ENCODE measurements at regions not wholly inside any gene's neighbourhood (a gene's known extent, or its start where the extent isn't known, plus 50 kb on each side); places are given as distances from the start of the nearest gene placed in this dataset.
A peak's percentile ranks its signal among the peaks of the same experiment; 100 is the strongest.
"Not testable (repeated sequence)": the region's sequence is repeated elsewhere in the genome, so short reads cannot be mapped to it uniquely, and the experiment has no call there.

GRCh38 chr10:28391283-28391682 is 88.4 kb upstream of the MPP7 start:
- no peak for DNase-seq (ENCODE audit: low read depth)

- peak; percentile 39 for DNase-seq (ENCODE audit: low read depth)
These were observed 91.2 kb upstream of the MPP7 start for GRCh38 chr10:28393956-28394568.

GRCh38 chr10:28396331-28396730 is 93.5 kb upstream of the MPP7 start:
- no peak for DNase-seq (ENCODE audit: low read depth)

GRCh38 chr10:28397229-28397628 is 94.4 kb upstream of the MPP7 start:
- no peak for DNase-seq (ENCODE audit: low read depth)

- DNase-seq (ENCODE audit: low read depth) = no peak
These were observed 97.3 kb upstream of the MPP7 start for GRCh38 chr10:28400176-28400575.

- DNase-seq (ENCODE audit: low read depth) = no peak
These were observed 97.8 kb upstream of the MPP7 start for GRCh38 chr10:28400681-28401080.

- DNase-seq (ENCODE audit: low read depth) = not testable (repeated sequence)
These were observed 99.8 kb upstream of the MPP7 start for GRCh38 chr10:28402611-28403073.

DNA sequence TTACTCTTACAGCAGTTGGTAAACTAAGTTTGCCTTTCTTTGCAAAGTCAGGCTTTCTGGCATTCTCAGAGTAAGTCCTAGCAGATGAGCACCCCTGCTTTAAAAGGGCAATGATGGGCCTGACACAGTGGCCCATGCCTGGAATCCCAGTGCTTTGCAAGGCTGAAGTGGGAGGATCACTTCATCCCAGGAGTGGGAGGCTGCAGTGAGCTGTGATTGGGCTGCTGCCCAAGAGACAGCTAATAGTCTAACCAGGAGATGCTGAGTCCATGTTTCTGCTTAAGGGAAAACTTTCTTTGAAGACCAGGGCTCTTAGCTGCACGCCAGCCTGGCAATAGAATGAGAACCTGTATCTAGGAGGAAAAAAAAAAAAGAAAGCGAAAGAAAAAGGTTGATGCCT is 100.2 kb upstream of the MPP7 start:
- DNase-seq (ENCODE audit: low read depth) = no peak

DNA sequence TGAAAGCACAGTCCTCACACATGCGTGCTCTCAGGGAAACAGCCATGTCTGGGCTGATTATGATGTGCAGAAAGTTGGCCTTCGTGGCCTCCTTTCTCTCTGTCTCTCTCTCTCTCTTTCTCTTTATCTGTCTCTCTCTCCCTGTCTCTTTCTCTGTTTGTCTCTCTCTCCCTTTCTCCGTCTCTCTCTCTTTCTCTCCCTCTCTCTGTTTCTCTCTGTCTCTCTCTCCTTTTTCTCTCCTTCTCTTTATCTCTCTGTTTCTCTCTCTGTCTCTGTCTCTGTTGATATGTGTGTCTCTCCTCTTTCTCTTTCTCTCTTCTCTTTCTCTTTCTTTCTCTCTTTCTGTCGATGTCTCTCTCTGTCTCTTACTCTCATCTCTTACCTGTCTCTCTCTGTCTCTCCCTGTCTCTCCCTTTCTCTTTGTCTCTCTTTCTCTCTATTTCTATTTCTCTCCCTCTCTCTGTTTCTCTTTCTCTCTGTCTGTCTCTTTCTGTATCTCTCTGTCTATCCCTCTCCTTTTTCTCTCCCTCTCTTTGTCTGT is 105.4 kb upstream of the MPP7 start:
- no peak for DNase-seq (ENCODE audit: low read depth)

DNA sequence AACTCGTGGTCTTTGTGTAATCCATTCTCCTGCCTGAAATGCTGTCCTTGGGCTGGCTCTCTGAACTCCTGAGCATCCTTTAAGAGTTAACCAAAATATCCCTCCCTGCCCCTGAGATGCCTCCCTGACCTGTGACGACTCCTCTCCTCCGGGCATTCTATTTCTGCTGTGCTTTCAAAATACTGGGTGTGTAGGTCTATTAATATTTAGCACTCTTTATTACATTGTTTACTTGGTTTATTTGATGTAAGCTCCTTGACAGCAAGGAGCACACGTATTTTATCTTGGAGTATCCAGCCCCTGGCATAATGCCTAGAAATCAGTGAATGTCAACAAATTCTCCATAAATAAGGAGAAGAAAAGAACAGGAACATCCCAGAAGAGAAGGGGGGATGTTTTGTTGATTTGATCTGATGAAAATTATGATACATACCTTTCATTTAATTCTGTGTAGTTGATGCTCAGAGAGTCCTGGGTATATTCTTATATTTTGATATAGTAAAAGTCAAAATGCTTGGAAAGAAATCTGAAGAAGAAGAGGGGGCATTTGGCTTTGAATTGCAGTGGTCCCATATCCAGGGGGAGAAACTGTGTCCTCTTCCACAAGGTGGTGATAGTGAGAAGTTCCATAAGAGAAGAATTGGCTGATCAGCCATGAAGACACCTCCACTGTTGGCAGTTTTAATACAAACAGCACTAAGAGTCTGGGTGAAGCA is 107.7 kb upstream of the MPP7 start:
- DNase-seq (ENCODE audit: low read depth) = no peak

DNA sequence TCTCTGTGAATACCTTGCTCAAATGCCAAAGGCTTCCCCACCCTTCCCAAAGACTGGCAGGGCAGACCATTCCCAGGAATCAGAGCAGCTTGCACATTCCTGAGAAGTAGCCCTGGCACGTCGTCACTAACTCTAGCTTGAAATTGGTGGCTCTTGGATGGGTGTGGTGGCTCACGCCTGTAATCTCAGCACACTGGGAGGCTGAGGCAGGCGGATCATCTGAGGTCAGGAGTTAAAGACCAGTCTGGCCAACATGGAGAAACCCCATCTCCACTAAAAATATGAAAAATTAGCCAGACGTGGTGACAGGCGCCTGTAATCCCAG is 108.2 kb upstream of the MPP7 start:
- DNase-seq (ENCODE audit: low read depth) = no peak

DNA sequence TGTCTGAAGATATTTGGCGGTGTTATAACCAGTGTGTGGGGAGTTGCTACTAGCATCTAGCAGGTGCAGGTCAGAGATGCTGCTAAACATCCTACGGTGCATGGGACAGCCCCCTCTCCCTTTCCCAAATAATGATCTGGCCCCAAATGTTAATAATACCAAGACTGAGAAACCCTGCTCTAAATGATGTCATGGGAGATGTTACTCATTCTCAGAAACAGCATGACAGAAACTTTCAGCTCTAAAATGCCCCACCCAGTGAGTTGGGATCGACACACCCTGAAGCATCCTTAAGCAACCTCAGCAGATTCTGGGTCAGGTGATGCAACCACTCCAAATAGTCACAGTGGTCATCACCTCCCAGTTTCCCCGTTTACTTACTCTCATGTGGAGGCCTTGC is 108.8 kb upstream of the MPP7 start:
- DNase-seq (ENCODE audit: low read depth) = peak; percentile 15

- DNase-seq (ENCODE audit: low read depth) = no peak
These were observed 114.8 kb upstream of the WAC start for GRCh38 chr10:28418069-28418468.

DNA sequence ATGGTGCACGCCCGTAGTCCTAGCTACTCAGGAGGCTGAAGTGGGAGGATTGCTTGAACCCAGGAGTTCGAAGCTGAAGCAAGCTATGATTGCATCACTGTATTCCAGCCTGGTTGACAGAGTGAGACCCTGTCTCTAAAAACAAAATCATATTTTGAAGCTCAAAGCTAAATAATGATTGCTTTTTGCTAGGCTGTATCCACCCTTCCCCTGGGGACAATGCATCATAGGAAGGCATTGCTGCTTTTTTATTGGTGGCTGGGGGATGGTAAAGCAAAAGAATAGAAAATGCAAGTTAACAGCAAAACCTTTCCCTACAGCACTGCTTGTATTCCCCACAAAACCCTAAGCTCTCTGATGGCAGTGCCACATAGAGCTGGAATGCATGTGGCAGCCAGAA is 107.5 kb upstream of the WAC start:
- no peak for DNase-seq (ENCODE audit: low read depth)

DNA sequence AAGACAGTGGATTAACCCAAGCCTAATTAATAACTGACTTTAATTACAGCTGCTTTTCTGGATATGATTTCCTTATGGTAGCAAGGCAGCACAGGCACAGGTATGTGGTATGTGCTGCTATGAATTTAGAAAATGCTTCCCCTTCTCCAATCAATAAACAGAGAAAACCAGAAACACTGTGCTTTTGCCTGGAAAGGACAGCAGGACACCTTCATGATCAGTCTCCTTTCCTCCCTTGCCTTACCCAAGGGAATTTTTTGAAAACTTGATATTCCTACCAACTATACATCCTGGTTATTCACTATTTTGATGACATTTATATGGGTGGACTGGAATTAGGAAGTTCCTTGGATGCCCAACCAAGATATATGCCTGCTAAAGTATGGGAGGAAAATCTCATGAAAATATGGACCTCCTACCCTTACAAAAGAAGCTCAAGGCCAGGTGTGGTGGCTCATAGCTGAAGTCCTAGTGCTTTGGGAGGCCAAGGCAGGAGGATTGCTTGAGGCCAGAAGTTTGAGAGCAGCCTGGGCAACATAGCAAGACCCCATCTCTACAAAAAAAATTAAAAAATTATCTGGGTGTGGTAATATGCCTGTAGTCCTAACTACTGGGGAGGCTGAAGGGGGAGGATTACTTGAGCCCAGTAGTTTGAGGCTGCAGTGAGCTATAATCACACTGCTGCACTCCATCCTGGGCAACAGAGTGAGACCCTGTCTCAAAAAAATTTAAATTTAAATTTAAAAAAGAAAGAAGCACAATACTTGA is 106.3 kb upstream of the WAC start:
- DNase-seq (ENCODE audit: low read depth) = no peak

DNA sequence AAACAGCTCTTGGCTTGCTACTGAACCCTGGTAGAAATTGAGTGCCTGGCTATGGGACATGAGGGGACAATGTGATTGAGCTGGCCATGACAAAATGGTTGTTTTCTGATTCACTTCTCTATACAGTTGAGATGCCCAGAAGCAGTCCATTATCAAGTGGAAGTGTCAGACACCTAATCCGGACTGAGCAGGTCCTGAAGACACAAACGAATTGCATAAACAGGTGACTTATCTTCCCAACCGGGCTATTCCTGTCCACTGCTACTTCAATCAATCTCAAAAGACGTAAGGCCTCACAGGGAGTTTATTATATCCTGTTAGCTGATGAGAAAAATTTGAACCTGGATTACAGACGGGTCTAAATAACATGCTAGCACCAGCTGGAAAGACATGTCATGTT is 105.5 kb upstream of the WAC start:
- DNase-seq (ENCODE audit: low read depth) = no peak

DNA sequence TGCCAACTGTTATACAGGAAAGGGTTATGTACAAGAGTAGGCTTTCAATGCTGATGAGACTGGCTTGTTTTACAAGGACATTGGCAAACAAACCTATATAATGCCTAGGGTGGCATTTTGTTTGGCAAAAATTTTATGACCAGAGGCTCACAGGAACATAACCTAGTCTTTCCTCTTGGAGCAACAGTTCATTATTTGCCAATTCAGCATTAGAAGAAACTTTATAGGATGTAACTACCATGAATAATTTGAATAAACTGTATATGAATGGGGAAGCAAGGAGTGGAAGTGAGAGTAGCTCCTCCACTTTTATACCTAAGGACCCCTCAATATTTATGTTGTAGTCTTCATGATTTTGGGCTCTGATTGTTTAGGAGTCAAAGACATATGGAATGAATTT is 103.9 kb upstream of the WAC start:
- DNase-seq (ENCODE audit: low read depth) = no peak

GRCh38 chr10:28429573-28430216 is 103.2 kb upstream of the WAC start:
- no peak for DNase-seq (ENCODE audit: low read depth)

DNA sequence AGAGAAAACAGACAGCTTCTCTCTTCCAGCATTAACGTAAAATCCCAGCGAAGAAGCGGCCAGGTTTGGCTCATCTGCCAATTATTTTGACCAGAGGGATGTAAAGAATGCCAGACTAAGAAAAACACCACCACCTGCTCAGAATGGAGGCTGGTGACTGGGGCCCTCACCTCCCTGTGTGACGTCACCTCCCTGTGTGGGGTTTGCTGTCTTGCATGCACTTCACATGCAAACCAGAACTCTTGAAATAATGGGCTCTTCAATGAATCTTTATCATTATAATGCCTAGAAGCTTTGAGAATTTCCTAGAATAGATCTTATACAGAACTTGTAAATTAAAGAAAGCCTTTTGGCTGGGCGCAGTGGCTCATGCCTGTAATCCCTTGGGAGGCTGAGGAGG is 101.8 kb upstream of the WAC start:
- DNase-seq (ENCODE audit: low read depth) = no peak

DNA sequence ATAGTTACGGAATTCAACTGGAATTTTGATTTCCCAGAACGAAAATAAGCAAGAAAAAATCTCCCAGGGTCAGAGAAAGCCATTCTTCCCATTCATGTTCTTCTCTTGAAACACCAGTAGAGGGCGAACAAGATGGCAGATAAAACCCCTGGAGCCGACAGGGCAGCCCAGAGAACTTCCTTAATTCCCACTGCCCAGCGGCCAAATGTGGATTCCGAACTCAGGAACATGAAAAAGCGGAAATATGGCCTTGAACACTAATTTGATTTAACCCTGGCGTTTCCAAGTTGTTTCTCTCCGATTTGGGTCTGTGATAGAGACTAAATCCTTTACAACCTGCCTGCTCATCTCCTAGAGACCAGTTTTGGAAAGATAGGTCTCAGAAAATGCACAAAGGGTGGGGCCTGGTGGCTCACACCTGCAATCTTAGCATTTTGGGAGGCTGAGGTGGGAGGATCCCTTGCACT is 100.7 kb upstream of the WAC start:
- DNase-seq (ENCODE audit: low read depth) = peak; percentile 3

DNA sequence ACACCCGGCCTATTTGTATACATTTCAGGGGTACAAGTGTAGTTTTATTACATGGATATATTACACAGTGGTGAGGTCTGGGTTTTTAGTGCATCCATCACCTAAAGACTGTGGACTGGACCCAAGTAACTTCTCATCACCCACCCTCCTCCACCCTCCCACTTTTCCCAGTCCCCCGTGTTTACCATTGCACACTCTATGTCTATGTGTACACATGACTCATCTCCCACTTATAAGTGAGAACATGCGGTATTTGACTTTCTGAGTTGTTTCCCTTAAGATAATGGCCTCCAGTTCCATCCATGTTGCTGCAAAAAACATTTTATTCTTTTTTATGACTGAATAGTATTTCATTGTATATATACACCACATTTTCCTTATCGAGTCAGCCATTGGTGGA is 98.9 kb upstream of the WAC start:
- no peak for DNase-seq (ENCODE audit: low read depth)

- DNase-seq (ENCODE audit: low read depth) = no peak
These were observed 90.5 kb upstream of the WAC start for GRCh38 chr10:28442403-28442802.

DNA sequence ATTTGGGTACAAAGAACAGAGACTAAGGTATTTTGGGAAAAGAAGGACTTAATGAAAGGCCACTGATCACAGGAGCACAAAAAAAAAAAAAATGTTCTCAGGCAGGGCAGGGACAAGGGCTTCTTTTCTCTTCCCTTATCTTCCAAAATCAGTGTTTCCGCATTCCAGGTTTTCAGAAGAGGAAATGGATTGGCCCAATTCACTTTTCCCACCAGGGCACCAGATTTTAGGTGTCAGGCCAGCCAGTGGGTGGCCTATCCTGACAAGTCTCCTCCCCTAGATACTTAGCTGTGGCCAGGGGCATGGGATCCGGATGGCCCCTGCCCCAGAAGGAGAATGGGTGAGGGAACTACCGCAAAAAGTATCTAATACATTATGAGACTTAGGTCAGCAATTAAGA is 88.9 kb upstream of the WAC start:
- no peak for DNase-seq (ENCODE audit: low read depth)

All from activated T-cell treated with anti-CD3 and anti-CD28 coated beads for 48 hours (primary cell).